ENCODE measurements at regions not wholly inside any gene's neighbourhood (a gene's known extent, or its start where the extent isn't known, plus 50 kb on each side); places are given as distances from the start of the nearest gene placed in this dataset.

DNA sequence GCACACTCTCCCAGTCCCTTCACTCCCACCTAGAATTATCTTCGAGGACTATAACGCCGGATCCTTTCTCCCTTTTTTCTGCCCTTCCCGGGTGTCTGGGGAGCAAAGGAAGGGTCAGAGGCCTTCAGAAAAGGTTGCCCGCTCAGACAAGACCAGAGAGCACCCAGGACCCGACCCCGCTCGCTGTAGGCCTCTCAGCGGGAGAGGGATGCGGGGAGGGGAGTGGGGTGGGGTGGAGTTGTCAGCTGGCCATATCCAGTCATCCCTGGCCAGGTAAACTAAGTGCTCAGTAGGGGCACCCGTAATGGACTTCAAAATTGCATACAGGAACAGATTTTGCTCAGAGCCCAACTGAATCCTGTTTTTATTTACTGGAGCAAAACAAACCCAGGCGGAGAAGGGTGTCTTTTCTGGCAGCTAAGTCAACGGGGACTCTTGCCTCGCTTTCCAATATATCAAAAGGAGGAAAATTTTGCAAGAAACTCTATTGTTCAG is 65.0 kb downstream of the NOL4 start:
- no peak for DNase-seq

DNA sequence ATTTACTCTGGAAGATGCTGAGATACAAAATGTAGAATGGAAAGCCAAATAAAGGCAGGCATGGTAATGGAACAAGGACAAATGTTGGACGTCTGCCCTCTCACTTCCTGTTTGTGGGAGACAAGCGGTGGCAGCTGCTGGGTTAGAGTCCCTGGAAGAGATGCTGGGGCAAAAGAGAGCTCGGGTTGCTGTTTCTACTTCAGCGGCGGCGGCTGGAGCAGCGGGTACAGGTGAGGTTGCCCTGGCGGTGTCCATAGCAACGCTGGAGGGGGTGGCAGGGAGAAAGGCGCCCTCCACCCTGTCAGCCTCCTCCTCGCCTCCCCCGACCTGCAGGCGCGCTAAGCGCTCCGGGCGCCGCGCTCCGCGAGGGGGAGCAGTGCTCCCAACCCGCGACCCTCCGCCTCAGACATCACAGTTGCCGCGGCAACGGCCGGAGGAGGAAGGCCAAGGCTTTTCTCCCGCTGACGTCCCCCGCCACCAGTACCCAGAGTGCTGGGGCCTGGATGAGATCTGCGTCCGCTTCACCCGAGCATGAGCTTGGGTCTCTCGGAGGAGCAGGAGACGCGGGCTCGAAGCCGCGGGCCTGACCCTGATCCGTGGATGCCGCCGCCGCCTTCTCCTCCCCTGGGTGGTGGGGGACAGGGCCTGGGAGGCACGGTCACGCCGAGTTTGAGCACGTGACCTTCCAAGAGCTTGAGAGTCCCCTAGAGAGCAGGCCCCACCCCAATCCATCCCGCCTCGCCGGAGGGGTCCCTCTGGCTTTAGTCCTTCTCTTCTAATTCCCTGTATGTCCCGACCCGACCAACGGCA is 65.6 kb downstream of the NOL4 start:
- peak; percentile 39 for DNase-seq

- no peak for DNase-seq
Measured at GRCh38 chr18:34153711-34154110, 71.0 kb downstream of the NOL4 start.

DNA sequence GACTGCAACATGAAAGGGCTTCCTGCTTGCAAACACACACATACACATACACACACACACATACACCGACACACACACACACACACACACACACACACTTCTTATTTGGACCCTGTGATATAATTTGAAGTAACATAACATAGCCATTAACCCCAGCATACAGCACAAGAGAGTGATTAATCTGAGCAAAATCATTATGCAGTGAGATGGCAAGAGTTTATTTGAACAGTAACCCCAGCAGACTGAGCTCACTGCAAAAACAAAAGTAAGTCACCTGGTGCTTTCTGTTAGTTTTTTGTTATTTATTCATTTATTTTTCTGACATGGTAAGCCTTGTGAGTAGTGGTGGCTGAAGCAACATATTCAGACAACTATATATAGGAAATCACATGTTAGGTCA is 93.7 kb downstream of the NOL4 start:
- no peak for DNase-seq

- DNase-seq = no peak
Measured at GRCh38 chr18:34128436-34128835, 96.3 kb downstream of the NOL4 start.

- peak; percentile 23 for DNase-seq
Measured at GRCh38 chr18:34126121-34126520, 98.6 kb downstream of the NOL4 start.

- DNase-seq = peak; percentile 41
Measured at GRCh38 chr18:34122724-34123334, 101.9 kb downstream of the NOL4 start.

- no peak for DNase-seq
Measured at GRCh38 chr18:34121200-34121721, 103.5 kb downstream of the NOL4 start.

- DNase-seq = no peak
Measured at GRCh38 chr18:34120294-34120693, 104.4 kb downstream of the NOL4 start.

GRCh38 chr18:34117319-34117718 is 107.4 kb downstream of the NOL4 start:
- no peak for DNase-seq

DNA sequence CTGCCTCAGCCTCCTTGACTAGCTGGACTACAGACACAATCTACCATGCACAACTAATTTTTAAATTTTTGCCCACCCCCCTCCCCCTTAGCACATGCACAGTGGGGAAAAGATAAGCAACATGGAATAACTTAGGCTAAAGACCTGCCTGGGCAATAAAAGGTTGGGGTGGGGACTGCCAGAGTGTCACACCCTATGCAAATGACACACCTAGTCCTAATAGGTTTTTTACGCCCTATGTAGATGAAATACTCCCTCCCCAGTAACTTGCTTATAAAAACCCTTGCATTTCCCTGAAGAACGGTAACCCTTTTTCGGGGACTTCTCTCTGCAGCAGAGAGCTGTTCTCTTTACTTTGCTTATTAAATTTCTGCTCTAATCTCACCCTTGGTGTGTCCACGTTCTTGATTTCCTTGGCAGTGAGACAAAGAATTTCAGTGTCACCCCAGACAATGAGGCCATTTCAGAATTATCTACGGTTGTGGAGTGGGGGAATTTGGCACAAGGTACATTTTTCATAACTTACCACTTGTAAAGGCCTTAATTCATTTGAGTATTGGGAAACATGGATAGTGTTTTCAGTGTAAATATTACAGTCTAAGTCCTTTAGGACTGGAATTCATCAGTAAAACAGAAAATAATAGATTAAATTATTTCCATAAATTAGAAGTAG is 109.2 kb downstream of the NOL4 start:
- no peak for DNase-seq

DNA sequence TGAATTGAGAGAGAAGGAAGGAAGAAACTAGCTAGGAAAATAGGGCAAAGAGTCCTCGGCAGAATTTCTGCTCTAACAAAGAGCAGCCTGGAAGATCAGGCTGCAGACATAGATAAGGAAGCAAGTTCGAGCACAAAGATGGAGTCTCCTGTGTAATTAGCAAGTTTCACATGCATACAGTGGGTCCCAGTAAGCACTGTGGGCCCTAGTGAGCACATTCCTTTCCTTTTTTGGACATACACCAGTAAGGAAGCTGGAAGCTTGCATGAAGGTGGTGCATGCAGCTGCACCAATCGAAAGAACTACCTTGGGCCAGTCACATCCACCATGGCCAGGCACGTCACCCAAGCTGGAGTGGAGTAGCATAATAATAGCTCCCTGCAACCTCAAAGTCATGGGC is 109.7 kb downstream of the NOL4 start:
- no peak for DNase-seq

DNA sequence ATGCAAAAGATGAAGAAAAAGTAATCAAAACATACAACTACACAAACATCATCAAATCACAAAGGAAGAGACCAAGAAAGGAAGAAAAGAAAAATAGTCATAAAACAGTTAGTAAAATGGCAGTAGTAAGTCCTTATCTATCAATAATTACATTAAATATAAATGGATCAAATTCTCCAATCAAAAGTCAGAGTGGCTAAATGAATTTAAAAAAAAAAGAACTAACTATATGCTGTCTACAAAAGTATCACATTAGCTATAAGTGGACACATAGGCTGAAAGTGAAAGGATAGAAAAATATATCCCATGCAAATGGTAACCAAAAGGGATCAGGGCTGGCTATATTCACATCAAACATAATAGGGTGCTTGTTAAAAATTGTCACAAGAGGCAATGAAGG is 116.5 kb downstream of the NOL4 start:
- no peak for DNase-seq

GRCh38 chr18:34098109-34098508 is 126.6 kb downstream of the NOL4 start:
- no peak for DNase-seq

DNA sequence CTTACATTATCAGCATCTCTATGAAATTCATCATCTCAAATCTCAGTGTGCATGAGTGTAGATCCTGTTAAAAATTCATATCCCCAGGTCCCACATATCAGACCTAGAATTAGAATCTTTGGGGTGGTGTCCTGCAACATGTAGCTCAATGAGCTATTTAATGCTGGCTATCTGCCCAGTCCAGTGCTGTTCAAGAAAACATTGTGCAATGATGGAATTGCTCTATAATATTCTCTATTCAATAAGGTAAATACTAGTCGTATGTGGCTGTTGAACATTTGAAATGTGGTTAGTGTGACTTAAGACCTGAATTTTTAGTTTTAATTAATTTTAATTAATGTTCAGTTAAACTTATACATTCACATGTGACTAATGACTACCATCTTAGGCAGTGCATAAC is 127.4 kb downstream of the NOL4 start:
- DNase-seq = no peak

DNA sequence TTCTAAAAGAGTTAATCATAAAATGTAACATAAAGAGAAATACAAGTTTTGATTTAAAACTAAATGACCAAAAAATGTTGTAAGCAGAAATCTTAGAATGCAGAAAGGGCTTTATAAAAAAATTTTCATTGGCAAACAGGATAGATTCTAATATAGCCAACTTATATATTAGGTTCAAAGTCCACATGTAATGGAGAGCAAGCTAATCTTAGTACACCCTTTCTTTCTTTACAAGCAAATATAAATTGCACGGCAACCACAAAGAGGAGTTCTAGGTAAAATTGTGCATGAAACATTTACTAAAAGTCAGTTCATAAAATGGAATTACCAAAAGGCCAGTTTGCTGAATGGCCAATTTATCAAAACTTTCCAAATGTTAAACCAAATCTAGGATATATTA is 130.6 kb downstream of the NOL4 start:
- no peak for DNase-seq

DNA sequence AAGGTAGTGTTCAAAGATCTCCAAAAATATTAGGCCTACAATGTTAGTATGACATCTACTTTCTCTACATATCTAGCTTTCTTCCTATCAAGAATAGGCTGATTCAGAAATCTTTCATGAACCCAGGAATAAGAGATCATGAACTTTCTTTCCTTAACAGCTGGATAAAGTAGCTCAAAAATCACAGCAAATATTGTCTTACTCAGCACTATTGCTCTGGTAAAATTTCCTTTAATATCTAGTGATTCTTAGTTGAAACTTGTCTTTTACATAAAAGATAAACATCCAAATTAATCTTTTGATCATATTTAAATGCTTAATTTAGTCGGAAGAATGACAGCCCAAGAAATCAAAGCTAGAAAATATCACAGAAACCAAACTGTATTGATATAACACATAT is 131.9 kb downstream of the NOL4 start:
- no peak for DNase-seq

GRCh38 chr18:34086370-34086769 is 138.3 kb downstream of the NOL4 start:
- DNase-seq = no peak

GRCh38 chr18:34085140-34085739 is 139.5 kb downstream of the NOL4 start:
- no peak for DNase-seq

GRCh38 chr18:34084635-34085034 is 140.1 kb downstream of the NOL4 start:
- no peak for DNase-seq

DNA sequence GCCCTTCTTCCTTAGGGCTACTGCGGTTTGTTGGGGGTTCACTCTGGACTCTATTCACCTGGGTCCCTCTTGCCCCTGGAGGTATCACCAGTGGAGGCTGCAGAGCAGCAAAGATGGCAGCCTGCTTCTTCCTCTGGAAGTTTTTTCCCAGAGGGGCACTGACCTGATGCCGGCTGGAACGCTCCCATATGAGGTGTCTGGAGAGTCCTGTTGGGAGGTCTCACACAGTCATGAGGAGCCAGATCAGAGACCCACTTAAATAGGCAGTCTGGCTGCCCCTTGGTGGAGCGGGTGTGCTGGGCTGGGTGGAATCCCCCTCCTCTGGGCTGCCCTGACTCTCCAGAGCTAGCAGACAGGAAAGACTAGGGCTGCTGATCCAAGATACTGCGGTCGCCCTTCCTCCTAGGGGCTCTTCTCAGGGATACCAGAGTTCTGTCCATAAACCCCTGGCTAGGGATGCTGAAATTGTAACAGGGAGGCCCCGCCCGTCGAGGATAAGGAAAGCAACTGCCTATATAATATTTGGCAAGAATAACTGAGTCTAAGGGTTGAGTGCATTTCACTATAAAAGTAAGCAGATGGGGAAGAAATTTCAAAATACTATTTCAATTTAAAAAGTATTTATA is 140.7 kb downstream of the NOL4 start:
- no peak for DNase-seq

GRCh38 chr18:34077599-34077998 is 147.1 kb downstream of the NOL4 start:
- no peak for DNase-seq
